PC-9 (cell line): ENCODE measurements at regions not wholly inside any gene's neighbourhood (a gene's known extent, or its start where the extent isn't known, plus 50 kb on each side); places are given as distances from the start of the nearest gene placed in this dataset.
"Not testable (repeated sequence)": the region's sequence is repeated elsewhere in the genome, so short reads cannot be mapped to it uniquely, and the experiment has no call there.

Experiments used
- EZH2 ChIP-seq: fragments of 200-600 bp; sonication (generic); IDR thresholded peaks from 2 replicates; pipeline ENCODE4 v1.8.0; 2017; ENCODE audit warnings: antibody characterized with exemption, low read depth
- TF ChIP-seq, protein P1 (sequence below): fragments of 200-600 bp; sonication (generic); conservative IDR thresholded peaks from 2 replicates; pipeline ENCODE4 v1.6.1; 2017; ENCODE audit warnings: mixed run types, antibody characterized with exemption, mild to moderate bottlenecking, moderate library complexity

DNA sequence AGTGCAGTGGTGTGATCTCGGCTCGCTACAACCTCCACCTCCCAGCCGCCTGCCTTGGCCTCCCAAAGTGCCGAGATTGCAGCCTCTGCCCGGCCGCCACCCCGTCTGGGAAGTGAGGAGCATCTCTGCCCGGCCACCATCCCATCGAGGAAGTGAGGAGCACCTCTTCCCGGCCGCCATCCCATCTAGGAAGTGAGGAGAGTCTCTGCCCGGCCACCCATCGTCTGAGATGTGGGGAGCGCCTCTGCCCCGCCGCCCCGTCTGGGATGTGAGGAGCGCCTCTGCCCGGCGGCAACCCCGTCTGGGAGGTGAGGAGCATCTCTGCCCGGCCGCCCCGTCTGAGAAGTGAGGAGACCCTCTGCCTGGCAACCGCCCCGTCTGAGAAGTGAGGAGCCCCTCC, 88.5 kb upstream of the DCAF12L1 start:
- TF ChIP-seq, protein P1, sequence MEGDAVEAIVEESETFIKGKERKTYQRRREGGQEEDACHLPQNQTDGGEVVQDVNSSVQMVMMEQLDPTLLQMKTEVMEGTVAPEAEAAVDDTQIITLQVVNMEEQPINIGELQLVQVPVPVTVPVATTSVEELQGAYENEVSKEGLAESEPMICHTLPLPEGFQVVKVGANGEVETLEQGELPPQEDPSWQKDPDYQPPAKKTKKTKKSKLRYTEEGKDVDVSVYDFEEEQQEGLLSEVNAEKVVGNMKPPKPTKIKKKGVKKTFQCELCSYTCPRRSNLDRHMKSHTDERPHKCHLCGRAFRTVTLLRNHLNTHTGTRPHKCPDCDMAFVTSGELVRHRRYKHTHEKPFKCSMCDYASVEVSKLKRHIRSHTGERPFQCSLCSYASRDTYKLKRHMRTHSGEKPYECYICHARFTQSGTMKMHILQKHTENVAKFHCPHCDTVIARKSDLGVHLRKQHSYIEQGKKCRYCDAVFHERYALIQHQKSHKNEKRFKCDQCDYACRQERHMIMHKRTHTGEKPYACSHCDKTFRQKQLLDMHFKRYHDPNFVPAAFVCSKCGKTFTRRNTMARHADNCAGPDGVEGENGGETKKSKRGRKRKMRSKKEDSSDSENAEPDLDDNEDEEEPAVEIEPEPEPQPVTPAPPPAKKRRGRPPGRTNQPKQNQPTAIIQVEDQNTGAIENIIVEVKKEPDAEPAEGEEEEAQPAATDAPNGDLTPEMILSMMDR = not testable (repeated sequence)
- not testable (repeated sequence) for TF ChIP-seq EZH2
